ENCODE measurements at regions not wholly inside any gene's neighbourhood (a gene's known extent, or its start where the extent isn't known, plus 50 kb on each side); places are given as distances from the start of the nearest gene placed in this dataset.

GRCh38 chr6:15090145-15090579, 155.7 kb upstream of the JARID2 start:
- peak overlapping the region in 1 of 2 donors; percentile 9 for H3K4me3 ChIP-seq (ENCODE audit: low read depth in 1 of 2, low read length in 2 of 2)
- no peaks in the 10 kb centered on the region for H3K36me3 ChIP-seq (ENCODE audit: control insufficient read depth in 1 of 2, insufficient read depth in 2 of 2, low read length in 2 of 2)
- peaks cover 27 to 29% of the 10 kb centered on the region in 2 donors for H3K4me1 ChIP-seq (ENCODE audit: control insufficient read depth in 1 of 2, insufficient read depth in 2 of 2, low read length in 2 of 2)
- H3K27me3 ChIP-seq (ENCODE audit: control insufficient read depth in 1 of 2, insufficient read depth in 2 of 2, low read length in 2 of 2), result no peaks in the 10 kb centered on the region
- no peak overlapping the region for H3K27ac ChIP-seq (ENCODE audit: low read depth, low read length)
- no peak overlapping the region for H3K9ac ChIP-seq (ENCODE audit: low read depth in 1 of 2, low read length in 2 of 2)
- no peaks in the 10 kb centered on the region for H3K9me3 ChIP-seq (ENCODE audit: control insufficient read depth in 1 of 2, low read length in 2 of 2)

- H3K4me3 ChIP-seq (ENCODE audit: low read depth in 1 of 2, low read length in 2 of 2), result no peak overlapping the region
- no peaks in the 10 kb centered on the region for H3K9me3 ChIP-seq (ENCODE audit: control insufficient read depth in 1 of 2, low read length in 2 of 2)
- H3K27me3 ChIP-seq (ENCODE audit: control insufficient read depth in 1 of 2, insufficient read depth in 2 of 2, low read length in 2 of 2), result no peaks in the 10 kb centered on the region
- H3K27ac ChIP-seq (ENCODE audit: low read depth, low read length), result no peak overlapping the region
- peaks cover 27 to 29% of the 10 kb centered on the region in 2 donors for H3K4me1 ChIP-seq (ENCODE audit: control insufficient read depth in 1 of 2, insufficient read depth in 2 of 2, low read length in 2 of 2)
- H3K36me3 ChIP-seq (ENCODE audit: control insufficient read depth in 1 of 2, insufficient read depth in 2 of 2, low read length in 2 of 2), result no peaks in the 10 kb centered on the region
- no peak overlapping the region for H3K9ac ChIP-seq (ENCODE audit: low read depth in 1 of 2, low read length in 2 of 2)
Measured at GRCh38 chr6:15090745-15091384, 155.0 kb upstream of the JARID2 start.

GRCh38 chr6:15096894-15097837, 148.7 kb upstream of the JARID2 start:
- H3K27me3 ChIP-seq (ENCODE audit: control insufficient read depth in 1 of 2, insufficient read depth in 2 of 2, low read length in 2 of 2), result no peaks in the 10 kb centered on the region
- no peaks in the 10 kb centered on the region for H3K36me3 ChIP-seq (ENCODE audit: control insufficient read depth in 1 of 2, insufficient read depth in 2 of 2, low read length in 2 of 2)
- H3K4me3 ChIP-seq (ENCODE audit: low read depth in 1 of 2, low read length in 2 of 2), result no peak overlapping the region
- H3K4me1 ChIP-seq (ENCODE audit: control insufficient read depth in 1 of 2, insufficient read depth in 2 of 2, low read length in 2 of 2), result no peaks in the 10 kb centered on the region
- H3K9me3 ChIP-seq (ENCODE audit: control insufficient read depth in 1 of 2, low read length in 2 of 2), result no peaks in the 10 kb centered on the region
- H3K9ac ChIP-seq (ENCODE audit: low read depth in 1 of 2, low read length in 2 of 2), result no peak overlapping the region
- no peak overlapping the region for H3K27ac ChIP-seq (ENCODE audit: low read depth, low read length)

- Histone ChIP-seq H3K27ac (ENCODE audit: low read depth, low read length) (no peak overlapping the region), H3K9me3 (ENCODE audit: control insufficient read depth in 1 of 2, low read length in 2 of 2) (no peaks in the 10 kb centered on the region), H3K36me3 (ENCODE audit: control insufficient read depth in 1 of 2, insufficient read depth in 2 of 2, low read length in 2 of 2) (no peaks in the 10 kb centered on the region), H3K4me1 (ENCODE audit: control insufficient read depth in 1 of 2, insufficient read depth in 2 of 2, low read length in 2 of 2) (no peaks in the 10 kb centered on the region), H3K4me3 (ENCODE audit: low read depth in 1 of 2, low read length in 2 of 2) (no peak overlapping the region), H3K9ac (ENCODE audit: low read depth in 1 of 2, low read length in 2 of 2) (no peak overlapping the region), H3K27me3 (ENCODE audit: control insufficient read depth in 1 of 2, insufficient read depth in 2 of 2, low read length in 2 of 2) (no peaks in the 10 kb centered on the region)
Measured at GRCh38 chr6:15101130-15101529, 144.7 kb upstream of the JARID2 start.

- Histone ChIP-seq H3K9ac (ENCODE audit: low read depth in 1 of 2, low read length in 2 of 2) (no peak overlapping the region), H3K27ac (ENCODE audit: low read depth, low read length) (no peak overlapping the region), H3K36me3 (ENCODE audit: control insufficient read depth in 1 of 2, insufficient read depth in 2 of 2, low read length in 2 of 2) (no peaks in the 10 kb centered on the region), H3K4me1 (ENCODE audit: control insufficient read depth in 1 of 2, insufficient read depth in 2 of 2, low read length in 2 of 2) (no peaks in the 10 kb centered on the region), H3K4me3 (ENCODE audit: low read depth in 1 of 2, low read length in 2 of 2) (no peak overlapping the region), H3K27me3 (ENCODE audit: control insufficient read depth in 1 of 2, insufficient read depth in 2 of 2, low read length in 2 of 2) (no peaks in the 10 kb centered on the region), H3K9me3 (ENCODE audit: control insufficient read depth in 1 of 2, low read length in 2 of 2) (no peaks in the 10 kb centered on the region)
Measured at GRCh38 chr6:15102241-15102640, 143.6 kb upstream of the JARID2 start.

- Histone ChIP-seq H3K4me1 (ENCODE audit: control insufficient read depth in 1 of 2, insufficient read depth in 2 of 2, low read length in 2 of 2) (no peaks in the 10 kb centered on the region), H3K36me3 (ENCODE audit: control insufficient read depth in 1 of 2, insufficient read depth in 2 of 2, low read length in 2 of 2) (no peaks in the 10 kb centered on the region), H3K9ac (ENCODE audit: low read depth in 1 of 2, low read length in 2 of 2) (no peak overlapping the region), H3K9me3 (ENCODE audit: control insufficient read depth in 1 of 2, low read length in 2 of 2) (no peaks in the 10 kb centered on the region), H3K27ac (ENCODE audit: low read depth, low read length) (no peak overlapping the region), H3K27me3 (ENCODE audit: control insufficient read depth in 1 of 2, insufficient read depth in 2 of 2, low read length in 2 of 2) (no peaks in the 10 kb centered on the region), H3K4me3 (ENCODE audit: low read depth in 1 of 2, low read length in 2 of 2) (no peak overlapping the region)
Measured at GRCh38 chr6:15106958-15107643, 138.8 kb upstream of the JARID2 start.

- no peak overlapping the region for H3K9ac ChIP-seq (ENCODE audit: low read depth in 1 of 2, low read length in 2 of 2)
- H3K36me3 ChIP-seq (ENCODE audit: control insufficient read depth in 1 of 2, insufficient read depth in 2 of 2, low read length in 2 of 2), result no peaks in the 10 kb centered on the region
- no peaks in the 10 kb centered on the region for H3K4me1 ChIP-seq (ENCODE audit: control insufficient read depth in 1 of 2, insufficient read depth in 2 of 2, low read length in 2 of 2)
- no peaks in the 10 kb centered on the region for H3K9me3 ChIP-seq (ENCODE audit: control insufficient read depth in 1 of 2, low read length in 2 of 2)
- no peak overlapping the region for H3K27ac ChIP-seq (ENCODE audit: low read depth, low read length)
- H3K27me3 ChIP-seq (ENCODE audit: control insufficient read depth in 1 of 2, insufficient read depth in 2 of 2, low read length in 2 of 2), result no peaks in the 10 kb centered on the region
- no peak overlapping the region for H3K4me3 ChIP-seq (ENCODE audit: low read depth in 1 of 2, low read length in 2 of 2)
Measured at GRCh38 chr6:15107644-15108382, 138.1 kb upstream of the JARID2 start.

GRCh38 chr6:15108383-15108715, 137.5 kb upstream of the JARID2 start:
- Histone ChIP-seq H3K4me1 (ENCODE audit: control insufficient read depth in 1 of 2, insufficient read depth in 2 of 2, low read length in 2 of 2) (no peaks in the 10 kb centered on the region), H3K9ac (ENCODE audit: low read depth in 1 of 2, low read length in 2 of 2) (no peak overlapping the region), H3K9me3 (ENCODE audit: control insufficient read depth in 1 of 2, low read length in 2 of 2) (no peaks in the 10 kb centered on the region), H3K36me3 (ENCODE audit: control insufficient read depth in 1 of 2, insufficient read depth in 2 of 2, low read length in 2 of 2) (no peaks in the 10 kb centered on the region), H3K4me3 (ENCODE audit: low read depth in 1 of 2, low read length in 2 of 2) (no peak overlapping the region), H3K27ac (ENCODE audit: low read depth, low read length) (no peak overlapping the region), H3K27me3 (ENCODE audit: control insufficient read depth in 1 of 2, insufficient read depth in 2 of 2, low read length in 2 of 2) (no peaks in the 10 kb centered on the region)

- Histone ChIP-seq H3K27ac (ENCODE audit: low read depth, low read length) (no peak overlapping the region), H3K27me3 (ENCODE audit: control insufficient read depth in 1 of 2, insufficient read depth in 2 of 2, low read length in 2 of 2) (no peaks in the 10 kb centered on the region), H3K36me3 (ENCODE audit: control insufficient read depth in 1 of 2, insufficient read depth in 2 of 2, low read length in 2 of 2) (no peaks in the 10 kb centered on the region), H3K9me3 (ENCODE audit: control insufficient read depth in 1 of 2, low read length in 2 of 2) (no peaks in the 10 kb centered on the region), H3K9ac (ENCODE audit: low read depth in 1 of 2, low read length in 2 of 2) (no peak overlapping the region), H3K4me1 (ENCODE audit: control insufficient read depth in 1 of 2, insufficient read depth in 2 of 2, low read length in 2 of 2) (no peaks in the 10 kb centered on the region), H3K4me3 (ENCODE audit: low read depth in 1 of 2, low read length in 2 of 2) (no peak overlapping the region)
Measured at GRCh38 chr6:15109338-15110090, 136.4 kb upstream of the JARID2 start.
